Small intestine (tissue), 7 donors: ENCODE measurements at regions not wholly inside any gene's neighbourhood (a gene's known extent, or its start where the extent isn't known, plus 50 kb on each side); places are given as distances from the start of the nearest gene placed in this dataset.

Experiments used
- DNase-seq, 2 donors: peaks; one replicate each; pipeline versions ENCODE4 v3.0.0 to v3.0.0-alpha.2; 2013
- FAIRE-seq: peaks from 2 replicates; lab custom pipeline; 2012; peaks lifted over from hg19 to GRCh38; lab: Jason Lieb, UNC
- H3K27ac ChIP-seq, 3 donors: one replicate each; pipeline ENCODE4 v1.5.1; 2013; ENCODE audit warnings: low read length in 2 of 3, mild to moderate bottlenecking in 2 of 3, control low read depth in 1 of 3, inconsistent platforms in 1 of 3, low read depth in 1 of 3, moderate library complexity in 1 of 3
- H3K27me3 ChIP-seq, 3 donors: one replicate each; pipeline ENCODE4 v1.6.1; 2013; ENCODE audit warnings: low read length in 3 of 3, inconsistent platforms in 1 of 3; ENCODE audit not compliant: control insufficient read depth in 3 of 3, insufficient read depth in 3 of 3
- H3K36me3 ChIP-seq, 3 donors: one replicate each; pipeline ENCODE4 v1.6.1; 2013; ENCODE audit warnings: low read length in 3 of 3, inconsistent platforms in 1 of 3, low read depth in 1 of 3, mild to moderate bottlenecking in 1 of 3, moderate library complexity in 1 of 3; ENCODE audit not compliant: control insufficient read depth in 3 of 3, insufficient read depth in 2 of 3
- H3K4me1 ChIP-seq, 3 donors: one replicate each; pipeline ENCODE4 v1.6.1; 2013; ENCODE audit warnings: low read length in 2 of 3, inconsistent platforms in 1 of 3, low read depth in 1 of 3, mild to moderate bottlenecking in 1 of 3, moderate library complexity in 1 of 3; ENCODE audit not compliant: control insufficient read depth in 3 of 3, insufficient read depth in 2 of 3
- H3K4me3 ChIP-seq, 3 donors: one replicate each; pipeline ENCODE4 v1.5.1; 2013; ENCODE audit warnings: low read length in 3 of 3, control low read depth in 1 of 3, inconsistent platforms in 1 of 3, low read depth in 1 of 3, mild to moderate bottlenecking in 1 of 3, moderate library complexity in 1 of 3
- H3K9me3 ChIP-seq, 2 donors: one replicate each; pipeline ENCODE4 v1.6.1; 2013; ENCODE audit warnings: low read depth in 1 of 2, low read length in 1 of 2; ENCODE audit not compliant: control insufficient read depth in 2 of 2, insufficient read depth in 1 of 2
- WGBS, 3 donors: extraction: QIAGEN DNeasy Blood & Tissue Kit; methylation state at CpG; one replicate each; pipeline ENCODE4 v1.1.7; 2013; 5-methylcytosine and 5-hydroxymethylcytosine counted together
- donor health status: healthy with polysubstance abuse.
- donor health status: control.
- donor health status: control.
- donor health status: Bipolar disorder and iron deficiency.
- donor health status: healthy.

DNA sequence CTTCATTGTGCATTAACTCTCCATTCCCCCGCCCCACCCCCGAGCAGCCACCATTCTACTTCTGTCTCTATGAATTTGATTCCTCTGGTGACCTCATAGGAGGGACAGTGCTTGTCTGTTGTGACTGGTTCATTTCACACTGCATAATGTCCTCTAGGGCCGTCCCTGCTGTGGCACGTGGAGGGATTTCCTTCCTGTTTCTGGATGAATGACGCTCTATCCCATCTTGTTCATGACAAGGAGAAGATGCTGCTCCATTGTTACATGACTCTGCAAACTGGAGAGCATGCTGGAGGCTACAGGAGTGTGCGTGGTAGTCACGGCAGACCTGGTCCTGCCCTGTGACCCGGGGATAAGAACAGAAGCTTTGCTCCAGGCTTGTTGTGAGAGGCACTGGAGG, 61.3 kb downstream of the RTL6 start:
- H3K4me3 ChIP-seq = no peak overlapping the region
- no peaks in the 10 kb centered on the region for H3K9me3 ChIP-seq
- no peaks in the 10 kb centered on the region for H3K27me3 ChIP-seq
- H3K27ac ChIP-seq = no peak overlapping the region
- H3K36me3 ChIP-seq = no peaks in the 10 kb centered on the region
- FAIRE-seq (no peak), DNase-seq (no peak)
- 73 to 80% (median 75%) methylated on average over 8 of the region's 8 CpGs for WGBS, 3 donors
- H3K4me1 ChIP-seq = peaks cover 0 to 5% (median 3%) of the 10 kb centered on the region in 3 donors

DNA sequence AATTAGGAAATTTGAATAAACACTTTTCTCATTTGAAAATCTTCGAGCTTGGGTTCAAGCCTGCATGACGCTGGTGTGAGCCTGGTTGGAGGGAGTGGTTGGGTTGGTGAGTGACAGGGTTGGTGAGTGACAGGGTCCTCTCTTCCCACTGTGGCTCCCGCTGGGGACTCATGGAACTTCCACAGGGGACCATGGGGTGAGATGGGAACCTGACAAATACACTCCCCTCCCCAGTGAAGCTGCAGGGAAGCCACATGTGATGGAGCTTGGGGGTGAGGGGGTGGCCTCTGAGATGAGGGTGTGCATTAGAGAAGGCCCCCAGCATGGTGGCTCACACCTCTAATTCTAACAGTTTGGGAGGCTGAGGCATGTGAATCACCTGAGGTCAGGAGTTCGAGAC, 66.8 kb downstream of the RTL6 start:
- DNase-seq = no peak
- WGBS, 3 donors = 89 to 95% (median 90%) methylated on average over 4 of the region's 4 CpGs
- FAIRE-seq = no peak

DNA sequence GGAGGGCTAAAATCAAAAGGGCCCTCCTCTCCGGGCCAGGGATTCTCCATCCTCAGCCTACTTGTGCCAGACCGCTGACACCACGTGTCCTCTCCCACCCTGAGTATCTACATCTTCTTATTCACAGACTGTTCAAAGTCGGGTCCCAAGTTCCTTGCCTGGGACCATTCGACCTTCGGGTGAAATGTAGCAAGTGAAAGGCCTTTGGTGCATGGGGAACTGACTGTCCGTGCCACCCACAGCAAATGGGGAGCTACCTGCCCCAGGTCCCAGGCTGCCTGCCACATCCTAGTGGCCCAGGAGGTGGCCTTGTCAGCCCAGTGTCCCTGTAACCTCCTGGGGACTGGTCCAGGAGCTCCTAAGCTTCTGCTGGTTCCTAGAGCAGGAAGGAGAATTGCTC, 67.3 kb downstream of the RTL6 start:
- no peaks in the 10 kb centered on the region for H3K27me3 ChIP-seq
- H3K4me1 ChIP-seq = peaks cover 0 to 5% (median 5%) of the 10 kb centered on the region in 3 donors
- WGBS, 3 donors = 87 to 96% (median 93%) methylated on average over 7 of the region's 7 CpGs
- no peak for DNase-seq
- no peak overlapping the region for H3K27ac ChIP-seq
- no peaks in the 10 kb centered on the region for H3K9me3 ChIP-seq
- no peak for FAIRE-seq
- no peak overlapping the region for H3K4me3 ChIP-seq
- H3K36me3 ChIP-seq = no peaks in the 10 kb centered on the region

More for the DNA sequence above, 66.8 kb downstream of the RTL6 start:
- Histone ChIP-seq H3K27me3 (no peaks in the 10 kb centered on the region), H3K4me1 (peaks cover 0 to 5% (median 5%) of the 10 kb centered on the region in 3 donors), H3K4me3 (no peak overlapping the region), H3K27ac (no peak overlapping the region), H3K36me3 (no peaks in the 10 kb centered on the region), H3K9me3 (no peaks in the 10 kb centered on the region)

- H3K27ac ChIP-seq = no peak overlapping the region
- no peaks in the 10 kb centered on the region for H3K9me3 ChIP-seq
- H3K4me1 ChIP-seq = peaks cover 0 to 5% (median 5%) of the 10 kb centered on the region in 3 donors
- DNase-seq (no peak), FAIRE-seq (no peak)
- H3K4me3 ChIP-seq = no peak overlapping the region
- no peaks in the 10 kb centered on the region for H3K36me3 ChIP-seq
- no peaks in the 10 kb centered on the region for H3K27me3 ChIP-seq
- 88 to 89% (median 88%) methylated on average over 16 of the region's 16 CpGs for WGBS, 3 donors
Measured at GRCh38 chr22:44429941-44430587, 68.0 kb downstream of the RTL6 start.

DNA sequence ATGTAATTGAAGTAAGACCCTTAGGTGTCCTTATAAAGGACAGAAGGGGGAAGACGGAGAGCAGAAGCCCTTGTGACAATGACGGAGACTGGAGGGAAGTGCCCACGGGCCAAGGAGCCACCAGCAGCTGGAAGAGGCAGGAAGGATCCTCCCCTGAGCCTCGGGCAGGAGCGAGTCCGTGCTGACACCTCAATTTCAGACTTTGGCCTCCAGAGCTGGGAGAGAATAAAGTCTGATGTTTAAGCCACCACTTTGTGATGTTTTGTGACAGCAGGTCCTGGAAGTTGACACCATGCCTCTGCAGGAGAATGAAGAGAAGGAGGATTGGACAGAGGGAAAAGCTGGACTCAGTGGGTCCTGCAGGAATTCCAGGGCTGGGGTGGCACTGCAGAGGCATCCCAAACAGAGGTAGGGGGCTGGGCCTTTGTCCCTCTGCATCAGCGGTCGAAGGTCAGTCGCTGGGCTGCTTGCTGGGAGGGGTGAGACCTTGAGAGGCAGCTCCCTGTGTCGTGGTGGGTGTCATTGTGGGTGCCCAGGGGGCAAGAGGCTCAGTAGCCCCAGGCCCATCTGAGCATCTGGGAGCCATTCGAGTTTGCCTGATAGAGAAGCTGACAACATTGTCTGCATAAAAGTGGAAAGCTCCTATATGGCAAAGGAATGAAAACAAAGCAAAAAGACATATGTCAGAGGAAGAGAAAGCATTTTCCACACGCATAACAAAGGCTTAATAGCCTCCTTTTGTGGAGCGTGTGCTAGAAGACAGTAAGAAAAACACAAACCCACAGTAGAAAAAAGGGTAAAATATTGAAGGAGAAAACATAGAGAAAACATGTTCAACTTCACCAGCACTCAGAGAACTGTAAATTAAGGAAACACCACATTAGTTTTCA, 68.8 kb downstream of the RTL6 start:
- Histone ChIP-seq H3K9me3 (no peaks in the 10 kb centered on the region), H3K27ac (no peak overlapping the region), H3K4me1 (peaks cover 0 to 5% (median 5%) of the 10 kb centered on the region in 3 donors), H3K27me3 (no peaks in the 10 kb centered on the region), H3K36me3 (no peaks in the 10 kb centered on the region), H3K4me3 (no peak overlapping the region)
- FAIRE-seq = no peak
- 42 to 63% (median 56%) methylated on average over 13 of the region's 13 CpGs for WGBS, 3 donors
- peak; percentile 30 to 54 for DNase-seq

DNA sequence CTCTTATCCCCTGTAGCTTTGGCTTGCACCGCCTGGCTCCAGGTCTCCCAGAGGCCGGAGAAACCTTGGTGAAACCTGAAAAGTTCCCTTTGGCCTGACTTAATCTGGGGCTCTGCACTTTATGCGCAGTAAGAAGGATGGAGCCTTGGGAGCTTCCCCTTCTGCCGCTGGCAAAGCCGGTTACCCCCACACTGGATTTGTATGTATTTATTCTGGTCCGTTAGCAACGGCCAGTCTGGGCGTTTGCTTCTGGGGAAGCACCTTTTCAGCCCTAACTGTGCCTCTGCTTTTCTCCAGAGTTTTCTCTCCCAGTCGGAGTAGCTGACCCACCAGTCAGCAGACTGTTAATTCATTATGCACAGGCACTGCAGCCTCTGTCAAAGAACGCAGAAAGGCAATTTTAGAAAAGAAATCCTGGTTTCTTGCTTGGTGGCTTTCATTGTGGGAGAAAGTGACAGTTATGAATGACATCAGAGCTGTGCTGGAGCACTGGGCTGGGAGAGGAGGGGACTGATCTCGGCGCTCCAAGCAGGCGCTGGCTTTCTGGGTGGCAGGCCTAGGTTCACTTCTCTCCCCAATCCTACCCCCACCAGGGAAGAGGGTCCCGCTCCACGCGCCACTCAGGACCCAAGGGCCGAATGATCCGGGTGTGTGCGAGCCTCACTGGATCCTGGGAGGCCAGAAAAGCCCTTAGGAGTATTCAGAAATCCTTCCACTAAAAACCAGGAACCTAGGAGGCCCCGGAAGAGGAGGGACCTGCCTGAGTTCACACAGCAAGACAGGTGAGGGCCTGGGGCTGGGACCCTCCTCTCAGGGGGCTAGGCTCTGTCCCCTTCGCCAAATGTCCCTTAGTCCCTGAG, 70.2 kb downstream of the RTL6 start:
- no peak for DNase-seq
- H3K4me3 ChIP-seq = no peak overlapping the region
- no peak for FAIRE-seq

DNA sequence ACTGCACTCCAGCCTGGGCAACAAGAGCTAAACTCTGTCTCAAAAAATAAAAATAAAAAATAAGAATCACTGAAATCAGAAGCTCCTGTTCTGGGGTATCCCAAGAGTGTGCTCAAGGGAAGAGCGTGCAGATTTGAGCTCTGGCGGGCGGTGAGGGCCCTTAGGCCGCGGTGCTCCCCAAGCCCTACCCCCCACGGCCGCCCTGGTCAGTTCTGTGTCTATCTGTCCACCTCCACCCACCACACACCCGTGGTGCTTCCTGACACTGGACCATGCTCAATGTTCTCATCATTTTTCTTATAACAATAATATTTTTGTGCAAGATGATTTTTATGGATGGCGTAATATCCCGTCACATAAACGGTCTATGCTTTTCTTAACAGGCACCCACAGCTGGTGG, 71.1 kb downstream of the RTL6 start:
- H3K4me3 ChIP-seq = no peak overlapping the region
- H3K36me3 ChIP-seq = no peaks in the 10 kb centered on the region
- no peaks in the 10 kb centered on the region for H3K9me3 ChIP-seq
- H3K4me1 ChIP-seq = peaks cover 0 to 10% (median 0%) of the 10 kb centered on the region in 3 donors
- FAIRE-seq (no peak), DNase-seq (no peak)
- whole genome bisulfite sequencing, 3 donors = 81 to 89% (median 87%) methylated on average over 11 of the region's 11 CpGs
- H3K27me3 ChIP-seq = no peaks in the 10 kb centered on the region
- H3K27ac ChIP-seq = no peak overlapping the region

More for the DNA sequence above, 70.2 kb downstream of the RTL6 start:
- Histone ChIP-seq H3K27ac (no peak overlapping the region), H3K9me3 (no peaks in the 10 kb centered on the region), H3K36me3 (no peaks in the 10 kb centered on the region), H3K4me1 (peaks cover 0 to 11% (median 0%) of the 10 kb centered on the region in 3 donors), H3K27me3 (no peaks in the 10 kb centered on the region)
- 86 to 94% (median 87%) methylated on average over 21 of the region's 21 CpGs for WGBS, 3 donors

GRCh38 chr22:44425694-44426045, 72.4 kb downstream of the RTL6 start:
- Histone ChIP-seq H3K27me3 (no peaks in the 10 kb centered on the region), H3K9me3 (no peaks in the 10 kb centered on the region), H3K27ac (no peak overlapping the region), H3K4me3 (no peak overlapping the region), H3K4me1 (peaks cover 0 to 10% (median 0%) of the 10 kb centered on the region in 3 donors), H3K36me3 (no peaks in the 10 kb centered on the region)
- DNase-seq = no peak
- WGBS, 3 donors = 85 to 90% (median 90%) methylated on average over 5 of the region's 5 CpGs
- FAIRE-seq = no peak
